ENCODE measurements at regions not wholly inside any gene's neighbourhood (a gene's known extent, or its start where the extent isn't known, plus 50 kb on each side); places are given as distances from the start of the nearest gene placed in this dataset.
A peak's percentile ranks its signal among the peaks of the same experiment; 100 is the strongest.

- no peak for DNase-seq (ENCODE audit: low spot score)
Measured at GRCh38 chr18:47470941-47471340, 219.5 kb upstream of the SKOR2 start.

- no peak for DNase-seq (ENCODE audit: low spot score)
Measured at GRCh38 chr18:47469576-47469975, 218.1 kb upstream of the SKOR2 start.

- DNase-seq (ENCODE audit: low spot score) = no peak
Measured at GRCh38 chr18:47461977-47462376, 210.5 kb upstream of the SKOR2 start.

- DNase-seq (ENCODE audit: low spot score) = no peak
Measured at GRCh38 chr18:47461406-47461948, 210.0 kb upstream of the SKOR2 start.

- no peak for DNase-seq (ENCODE audit: low spot score)
Measured at GRCh38 chr18:47458483-47458882, 207.0 kb upstream of the SKOR2 start.

- DNase-seq (ENCODE audit: low spot score) = no peak
Measured at GRCh38 chr18:47457614-47458013, 206.2 kb upstream of the SKOR2 start.

GRCh38 chr18:47453038-47453437 lies 201.6 kb upstream of the SKOR2 start:
- no peak for DNase-seq (ENCODE audit: low spot score)

- DNase-seq (ENCODE audit: low spot score) = no peak
Measured at GRCh38 chr18:47448956-47449355, 197.5 kb upstream of the SKOR2 start.

GRCh38 chr18:47441914-47442313 lies 190.5 kb upstream of the SKOR2 start:
- DNase-seq (ENCODE audit: low spot score) = no peak

- no peak for DNase-seq (ENCODE audit: low spot score)
Measured at GRCh38 chr18:47438001-47438400, 186.5 kb upstream of the SKOR2 start.

GRCh38 chr18:47436871-47437270 lies 185.4 kb upstream of the SKOR2 start:
- no peak for DNase-seq (ENCODE audit: low spot score)

- DNase-seq (ENCODE audit: low spot score) = no peak
Measured at GRCh38 chr18:47434214-47434746, 182.8 kb upstream of the SKOR2 start.

- DNase-seq (ENCODE audit: low spot score) = no peak
Measured at GRCh38 chr18:47427923-47428637, 176.6 kb upstream of the SKOR2 start.

GRCh38 chr18:47427072-47427471 lies 175.6 kb upstream of the SKOR2 start:
- DNase-seq (ENCODE audit: low spot score) = no peak

- DNase-seq (ENCODE audit: low spot score) = no peak
Measured at GRCh38 chr18:47425365-47425764, 173.9 kb upstream of the SKOR2 start.

- DNase-seq (ENCODE audit: low spot score) = no peak
Measured at GRCh38 chr18:47422524-47422923, 171.1 kb upstream of the SKOR2 start.

GRCh38 chr18:47420130-47420529 lies 168.7 kb upstream of the SKOR2 start:
- DNase-seq (ENCODE audit: low spot score) = no peak

- DNase-seq (ENCODE audit: low spot score) = peak; percentile 20
Measured at GRCh38 chr18:47418746-47419145, 167.3 kb upstream of the SKOR2 start.

- DNase-seq (ENCODE audit: low spot score) = no peak
Measured at GRCh38 chr18:47417807-47418206, 166.3 kb upstream of the SKOR2 start.

- no peak for DNase-seq (ENCODE audit: low spot score)
Measured at GRCh38 chr18:47415881-47416280, 164.4 kb upstream of the SKOR2 start.

GRCh38 chr18:47413327-47413726 lies 161.9 kb upstream of the SKOR2 start:
- DNase-seq (ENCODE audit: low spot score) = no peak

- DNase-seq (ENCODE audit: low spot score) = no peak
Measured at GRCh38 chr18:47412924-47413323, 161.5 kb upstream of the SKOR2 start.

- no peak for DNase-seq (ENCODE audit: low spot score)
Measured at GRCh38 chr18:47411159-47411558, 159.7 kb upstream of the SKOR2 start.

- DNase-seq (ENCODE audit: low spot score) = no peak
Measured at GRCh38 chr18:47410139-47410538, 158.7 kb upstream of the SKOR2 start.
